HG02678 (cell line): ENCODE measurements at regions not wholly inside any gene's neighbourhood (a gene's known extent, or its start where the extent isn't known, plus 50 kb on each side); places are given as distances from the start of the nearest gene placed in this dataset.

Experiments used
- ATAC-seq: cut with Tn5 transposase; IDR thresholded peaks from one replicate; pipeline ENCODE4 v1.9.1; 2021; ENCODE audit warnings: mild to moderate bottlenecking, moderate library complexity; ENCODE audit not compliant: unreplicated experiment

GRCh38 chr13:32960626-32961025, 55.6 kb upstream of the KL start:
- no peak for ATAC-seq

- no peak for ATAC-seq
Observed at GRCh38 chr13:32961724-32962123, 54.5 kb upstream of the KL start.

DNA sequence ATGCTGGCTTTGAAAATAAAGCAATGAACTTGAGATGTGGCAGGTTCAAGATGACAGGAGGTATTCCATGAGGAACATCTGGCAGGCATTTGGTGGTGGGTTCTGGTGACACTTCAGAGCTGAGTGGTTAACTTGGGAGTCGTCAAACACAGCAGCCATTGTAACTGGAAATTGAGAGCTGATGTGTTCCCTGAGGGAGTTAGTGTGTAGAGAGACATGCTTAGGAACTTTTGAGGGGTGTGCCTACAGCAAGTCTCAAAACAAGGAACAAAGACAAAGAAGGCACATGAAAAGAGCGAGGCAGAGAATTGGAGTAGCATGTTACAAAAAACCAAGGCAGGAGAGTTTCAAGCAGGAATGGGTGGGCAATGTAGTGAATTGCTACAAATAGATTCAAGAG, 53.9 kb upstream of the KL start:
- ATAC-seq: no peak

GRCh38 chr13:32964987-32965386, 51.2 kb upstream of the KL start:
- no peak for ATAC-seq
